Osteocyte (in vitro differentiated cells): ENCODE measurements at regions not wholly inside any gene's neighbourhood (a gene's known extent, or its start where the extent isn't known, plus 50 kb on each side); places are given as distances from the start of the nearest gene placed in this dataset.

Source experiments
- DNase-seq: peaks from one replicate; pipeline ENCODE4 v3.0.0; 2021; ENCODE audit warnings: mixed read lengths; ENCODE audit not compliant: unreplicated experiment; ENCODE audit errors: extremely low spot score
- H3K27ac Mint-ChIP-seq: one replicate; pipeline ENCODE4 v1.8.0; 2021; ENCODE audit warnings: mild to moderate bottlenecking, mixed read lengths; ENCODE audit not compliant: unreplicated experiment
- H3K27me3 Mint-ChIP-seq: one replicate; pipeline ENCODE4 v1.8.0; 2021; ENCODE audit warnings: mixed read lengths; ENCODE audit not compliant: unreplicated experiment
- H3K36me3 Mint-ChIP-seq: one replicate; pipeline ENCODE4 v1.8.0; 2021; ENCODE audit warnings: mixed read lengths; ENCODE audit not compliant: unreplicated experiment
- H3K4me1 Mint-ChIP-seq: one replicate; pipeline ENCODE4 v1.8.0; 2021; ENCODE audit warnings: mixed read lengths; ENCODE audit not compliant: unreplicated experiment
- H3K4me3 Mint-ChIP-seq: one replicate; pipeline ENCODE4 v1.8.0; 2021; ENCODE audit warnings: mild to moderate bottlenecking, moderate library complexity, mixed read lengths; ENCODE audit not compliant: unreplicated experiment
- H3K9me3 Mint-ChIP-seq: one replicate; pipeline ENCODE4 v1.8.0; 2021; ENCODE audit warnings: mixed read lengths; ENCODE audit not compliant: unreplicated experiment
- CTCF ChIP-seq: fragments of 200-600 bp; sonication (generic); IDR thresholded peaks from 2 replicates; pipeline ENCODE4 v1.5.0; 2021; ENCODE audit warnings: antibody characterized with exemption, mild to moderate bottlenecking, moderate library complexity

- DNase-seq: no peak
- Mint-ChIP-seq H3K27me3 (no peaks in the 10 kb centered on the region), H3K9me3 (peaks cover 33% of the 10 kb centered on the region), H3K4me1 (no peaks in the 10 kb centered on the region), H3K27ac (no peak overlapping the region), H3K4me3 (no peak overlapping the region), H3K36me3 (no peaks in the 10 kb centered on the region)
- no peak for TF ChIP-seq CTCF
Observed at GRCh38 chr10:37707829-37708578, 149.4 kb downstream of the ZNF248 start.

- no peak for DNase-seq
- Mint-ChIP-seq H3K4me1 (no peaks in the 10 kb centered on the region), H3K4me3 (no peak overlapping the region), H3K27ac (no peak overlapping the region), H3K9me3 (peaks cover 45% of the 10 kb centered on the region), H3K36me3 (no peaks in the 10 kb centered on the region), H3K27me3 (no peaks in the 10 kb centered on the region)
- TF ChIP-seq CTCF: no peak
Observed at GRCh38 chr10:37704566-37704965, 152.8 kb downstream of the ZNF248 start.

- Mint-ChIP-seq H3K36me3 (no peaks in the 10 kb centered on the region), H3K9me3 (peaks cover 46% of the 10 kb centered on the region)
Observed at GRCh38 chr10:37703833-37704382, 153.5 kb downstream of the ZNF248 start.

GRCh38 chr10:37703114-37703513 lies 154.3 kb downstream of the ZNF248 start:
- Mint-ChIP-seq H3K4me3 (no peak overlapping the region), H3K4me1 (no peaks in the 10 kb centered on the region), H3K27ac (no peak overlapping the region), H3K27me3 (no peaks in the 10 kb centered on the region), H3K36me3 (no peaks in the 10 kb centered on the region), H3K9me3 (peaks cover 40% of the 10 kb centered on the region)
- no peak for TF ChIP-seq CTCF
- no peak for DNase-seq

More at GRCh38 chr10:37703833-37704382, 153.5 kb downstream of the ZNF248 start:
- Mint-ChIP-seq H3K27ac (no peak overlapping the region), H3K27me3 (no peaks in the 10 kb centered on the region), H3K4me1 (no peaks in the 10 kb centered on the region), H3K4me3 (no peak overlapping the region)
- TF ChIP-seq CTCF: no peak
- DNase-seq: no peak

GRCh38 chr10:37701781-37702493 lies 155.5 kb downstream of the ZNF248 start:
- no peak overlapping the region for H3K4me3 Mint-ChIP-seq
- no peaks in the 10 kb centered on the region for H3K27me3 Mint-ChIP-seq
- no peaks in the 10 kb centered on the region for H3K36me3 Mint-ChIP-seq
- H3K4me1 Mint-ChIP-seq: no peaks in the 10 kb centered on the region
- H3K27ac Mint-ChIP-seq: no peak overlapping the region
- DNase-seq: no peak
- TF ChIP-seq CTCF: no peak
- peaks cover 29% of the 10 kb centered on the region for H3K9me3 Mint-ChIP-seq
